NCI-H2081 (cell line): ENCODE measurements at regions not wholly inside any gene's neighbourhood (a gene's known extent, or its start where the extent isn't known, plus 50 kb on each side); places are given as distances from the start of the nearest gene placed in this dataset.

Experiments
- DNase-seq, 2 experiments: peaks; one replicate each; lab custom pipeline; 2025; lab: John Stamatoyannopoulos, UW

DNA sequence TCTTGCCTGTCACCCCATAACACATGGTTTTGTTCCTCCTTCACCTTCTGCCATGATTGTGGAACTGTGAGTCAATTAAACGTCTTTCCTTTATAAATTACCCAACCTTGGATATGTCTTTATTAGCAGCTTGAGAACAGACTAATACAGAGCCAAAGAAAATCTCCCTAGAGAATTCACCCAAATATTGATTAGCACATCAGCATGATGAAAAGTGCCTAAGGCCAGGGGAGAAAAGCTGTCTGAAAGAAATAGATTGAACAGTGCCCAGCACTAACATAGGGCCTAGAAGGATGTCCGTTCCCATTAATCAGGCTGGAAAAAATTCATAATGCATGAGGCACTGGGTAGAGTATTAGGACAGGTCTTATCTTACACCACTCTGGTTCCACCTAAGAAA is 111.9 kb upstream of the CALN1 start:
- DNase-seq, result no peak

DNA sequence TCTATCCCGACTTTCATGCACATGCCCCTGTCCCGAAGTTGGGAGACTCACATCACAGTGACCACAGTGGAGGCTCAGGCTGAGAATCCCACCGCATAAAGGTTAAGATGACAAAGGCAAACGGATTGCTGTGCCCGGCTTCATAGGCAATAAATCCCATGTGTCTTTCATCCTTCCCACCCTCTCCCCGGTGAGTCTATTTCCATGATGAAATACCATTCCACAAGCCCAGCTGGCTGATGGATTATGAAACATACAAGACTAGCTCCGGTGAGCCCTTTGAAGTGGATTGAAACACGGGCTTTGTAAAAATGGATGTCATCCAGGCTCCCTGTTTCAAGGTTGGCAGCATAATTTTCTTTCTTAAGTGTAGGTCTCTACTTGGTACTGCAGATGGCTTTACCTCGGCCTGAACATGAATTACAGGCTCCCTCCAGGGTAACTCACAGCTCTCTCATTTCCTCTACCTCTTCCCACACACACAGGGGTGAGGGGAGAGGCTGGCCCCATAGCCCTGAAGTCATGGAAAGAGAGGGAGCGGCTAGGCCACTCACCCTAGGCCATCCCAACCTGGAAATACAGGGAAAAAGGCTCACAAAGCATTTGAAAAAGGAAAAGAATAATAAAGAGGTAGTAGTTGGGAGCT is 92.0 kb upstream of the CALN1 start:
- DNase-seq, result no peak

DNA sequence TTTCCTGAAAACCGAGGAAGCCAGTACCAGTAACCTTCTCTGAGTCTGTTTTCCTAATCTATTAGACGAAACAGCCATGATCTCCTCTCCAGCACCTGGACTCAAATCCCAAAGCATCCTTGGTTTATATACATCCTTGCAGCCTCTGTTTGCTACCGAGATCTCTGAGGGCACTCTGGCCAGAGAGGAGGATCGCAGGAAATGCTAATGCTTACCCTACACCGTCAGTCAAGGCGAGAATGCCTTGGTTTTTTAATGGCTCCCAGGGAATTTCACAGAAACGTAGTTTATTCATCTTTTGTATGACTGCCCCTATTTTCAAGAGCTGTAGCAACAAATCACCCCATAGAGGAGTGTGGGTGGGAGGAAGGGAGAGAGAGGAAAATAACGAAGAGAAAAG is 91.5 kb upstream of the CALN1 start:
- no peak for DNase-seq

DNA sequence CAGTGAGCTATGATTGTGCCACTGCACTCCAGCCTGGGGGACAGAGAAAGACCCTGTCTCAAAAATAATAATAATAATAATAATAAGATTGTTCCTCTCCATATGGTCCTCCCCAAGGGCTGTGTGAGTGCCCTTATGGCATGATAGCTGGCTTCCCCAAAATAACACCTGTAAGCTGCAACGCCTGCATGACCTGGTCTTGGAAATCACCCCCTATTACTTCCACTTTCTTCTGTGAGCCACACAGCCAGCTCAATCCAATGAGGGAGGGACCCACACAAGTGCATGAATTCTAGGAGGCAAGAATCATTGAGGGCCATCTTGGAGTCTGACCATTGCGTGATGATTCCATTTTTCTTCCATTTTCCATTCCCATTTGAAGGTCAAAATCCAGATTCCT is 82.7 kb upstream of the CALN1 start:
- DNase-seq, result no peak

DNA sequence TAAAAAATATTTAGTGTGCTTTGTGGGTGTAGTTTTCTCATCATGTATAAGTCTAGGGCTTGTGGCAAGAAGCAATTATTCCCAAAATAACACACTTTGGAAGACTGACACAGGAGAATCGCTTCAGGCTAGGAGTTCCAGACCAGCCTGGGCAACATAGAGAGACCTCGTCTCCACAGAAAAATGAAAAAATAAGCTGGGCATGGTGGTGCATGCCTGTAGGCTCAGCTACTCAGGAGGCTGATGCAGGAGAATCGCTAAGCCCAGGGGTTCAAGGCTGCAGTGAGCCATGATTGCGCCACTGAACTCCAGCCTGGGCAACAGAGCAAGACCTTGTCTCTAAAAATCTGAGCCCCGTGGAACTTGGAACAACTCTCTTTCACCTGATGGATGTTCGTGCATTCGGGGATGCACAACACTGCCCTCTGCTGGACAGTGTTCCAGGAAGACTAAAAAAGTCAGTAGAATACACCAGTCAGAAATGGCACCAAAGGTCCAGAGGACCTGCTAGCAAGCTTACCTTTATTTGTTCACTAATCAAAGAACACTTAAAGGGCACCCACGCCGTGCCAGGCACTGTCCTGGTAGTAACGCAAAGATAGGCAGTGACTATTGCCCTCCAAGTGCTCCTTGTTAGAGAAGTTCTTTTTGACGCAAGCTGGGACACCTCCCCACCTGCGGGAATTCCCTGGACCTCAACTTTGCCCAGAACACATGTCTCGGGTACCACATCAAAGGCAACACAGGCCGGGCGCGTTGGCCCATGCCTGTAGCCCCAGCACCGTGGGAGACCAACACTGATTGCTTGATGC is 81.9 kb upstream of the CALN1 start:
- peak; percentile 22 to 29 for DNase-seq

DNA sequence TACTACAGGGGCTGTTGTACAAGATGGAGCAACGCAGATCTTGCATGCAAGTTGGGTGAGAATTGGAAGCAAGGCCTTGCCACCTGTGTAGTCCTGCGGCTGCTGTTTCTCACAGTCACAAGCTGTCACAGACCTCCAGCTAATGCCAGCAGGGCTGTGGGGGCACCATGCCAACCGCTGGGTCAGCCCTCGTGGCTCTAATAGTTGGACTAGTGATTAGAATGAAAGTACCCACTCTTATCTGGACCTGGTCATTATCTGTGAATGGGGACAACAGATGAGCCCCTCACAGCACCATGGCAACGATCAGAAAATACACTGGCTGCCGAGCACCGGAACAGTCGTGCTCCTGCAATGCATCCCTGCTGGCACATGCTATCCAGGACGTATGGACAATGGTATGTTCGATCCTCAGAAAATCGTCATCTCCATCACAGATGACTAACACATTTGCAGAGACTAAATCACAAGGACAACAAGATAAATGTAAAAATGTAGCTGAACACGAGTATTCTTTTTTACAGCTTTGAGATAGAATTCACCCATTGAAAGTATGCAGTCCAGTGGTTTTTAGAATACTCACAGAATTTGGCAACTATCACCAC is 80.4 kb upstream of the CALN1 start:
- DNase-seq, result no peak

DNA sequence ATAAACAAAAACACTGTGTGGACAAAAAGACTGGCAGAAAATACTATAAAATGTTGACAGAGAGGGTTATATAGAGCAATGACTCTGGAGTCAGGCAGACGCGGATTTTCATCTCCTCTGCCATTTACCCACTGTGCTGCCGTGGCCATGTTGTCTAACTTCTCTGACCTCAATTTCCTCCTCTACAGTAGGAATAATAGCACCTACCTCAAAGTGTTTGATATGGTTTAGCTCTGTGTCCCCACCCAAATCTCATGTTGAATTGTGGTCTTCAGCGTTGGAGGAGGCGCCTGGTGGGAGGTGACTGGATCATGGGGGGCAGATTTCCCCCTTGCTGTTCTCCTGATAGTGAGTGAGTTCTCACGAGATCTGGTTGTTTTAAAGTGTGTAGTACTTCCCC is 78.2 kb upstream of the CALN1 start:
- DNase-seq, result no peak

DNA sequence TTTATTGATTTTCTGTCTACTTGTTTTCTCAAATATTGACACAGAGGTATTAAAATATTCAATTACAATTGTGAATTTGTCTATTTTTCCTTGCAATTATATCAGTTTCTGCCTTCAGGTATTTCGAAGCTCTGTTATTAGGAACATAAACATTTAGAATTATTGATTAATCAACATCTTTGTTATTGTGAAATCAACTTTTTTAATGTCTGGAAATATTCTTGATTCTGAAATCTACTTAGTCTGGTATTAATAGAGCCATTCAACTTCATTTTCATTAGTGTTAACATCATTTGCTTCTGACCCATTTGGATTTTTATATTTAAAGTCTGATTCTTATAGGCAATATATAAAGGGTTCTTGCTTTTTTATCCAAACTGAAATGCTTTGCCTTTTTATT is 69.8 kb upstream of the CALN1 start:
- DNase-seq, result no peak

DNA sequence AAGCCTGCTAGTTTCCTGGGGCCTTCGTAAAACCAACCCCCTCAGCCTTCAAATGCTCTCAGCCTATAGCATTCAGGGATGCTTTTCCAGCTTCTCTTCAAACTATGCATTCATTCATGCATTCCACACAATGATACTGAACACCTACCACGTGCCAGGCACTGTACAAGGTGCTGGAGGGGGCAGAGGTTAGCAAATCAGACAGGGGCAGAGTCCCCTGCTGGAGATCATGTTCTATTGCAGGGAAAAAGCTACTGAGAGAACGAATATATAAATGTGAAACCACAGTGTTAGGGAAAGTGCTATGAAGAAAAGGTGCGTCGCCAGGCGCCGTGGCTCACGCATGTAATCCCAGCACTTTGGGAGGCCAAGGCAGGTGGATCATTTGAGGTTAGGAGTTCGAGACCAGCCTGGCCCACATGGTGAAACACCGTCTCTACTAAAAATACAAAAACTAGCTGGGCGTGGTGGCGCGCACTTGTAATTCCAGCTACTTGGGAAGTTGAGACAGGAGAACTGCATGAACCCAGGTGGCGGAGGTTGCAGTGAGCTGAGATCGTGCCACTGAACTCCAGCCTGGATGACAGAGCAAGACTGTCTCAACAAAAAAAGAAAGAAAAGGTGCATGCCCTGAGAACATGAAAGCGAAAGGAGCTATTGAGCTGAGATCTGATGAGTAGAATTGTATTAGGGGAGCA is 64.6 kb upstream of the CALN1 start:
- no peak for DNase-seq

DNA sequence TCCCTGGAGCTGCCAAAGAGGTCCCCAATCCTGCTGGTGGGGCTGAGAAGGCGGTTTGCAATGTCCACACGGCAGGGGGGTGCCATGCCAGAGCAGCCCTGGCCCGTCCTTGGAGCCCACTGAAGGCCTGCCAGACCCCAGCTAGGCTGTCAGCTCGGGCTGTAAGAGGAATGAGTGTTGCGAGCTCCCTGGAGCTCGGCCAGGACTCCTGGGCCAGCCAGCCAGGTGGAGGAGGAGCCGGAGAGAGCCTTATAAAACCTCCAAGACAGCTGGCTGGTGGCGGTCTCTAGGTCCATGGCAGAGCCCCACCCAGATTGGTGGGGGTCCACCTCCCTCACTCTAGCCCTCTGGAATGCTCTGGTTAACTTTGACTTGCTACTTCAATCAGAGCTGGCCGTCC is 55.1 kb upstream of the CALN1 start:
- DNase-seq, result no peak

DNA sequence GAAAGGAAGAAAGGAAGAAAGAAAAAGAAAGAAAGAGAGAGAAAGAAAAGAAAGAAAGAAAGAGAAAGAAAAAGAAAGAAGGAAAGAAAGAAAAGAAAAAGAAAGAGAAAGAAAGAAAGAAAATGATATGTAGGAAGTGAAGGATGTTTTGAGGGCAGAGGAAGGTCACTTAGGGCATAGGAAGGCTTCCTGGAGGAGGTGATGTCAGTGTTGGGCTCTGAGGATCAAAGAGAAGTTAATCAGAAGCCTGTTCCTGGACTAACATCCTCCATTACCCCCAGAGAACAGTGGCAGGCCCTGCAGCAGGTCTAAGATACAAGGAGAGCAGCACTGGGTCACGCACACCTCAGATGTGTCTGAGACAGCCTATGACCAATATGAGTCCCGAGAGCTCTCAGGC is 54.7 kb upstream of the CALN1 start:
- no peak for DNase-seq

DNA sequence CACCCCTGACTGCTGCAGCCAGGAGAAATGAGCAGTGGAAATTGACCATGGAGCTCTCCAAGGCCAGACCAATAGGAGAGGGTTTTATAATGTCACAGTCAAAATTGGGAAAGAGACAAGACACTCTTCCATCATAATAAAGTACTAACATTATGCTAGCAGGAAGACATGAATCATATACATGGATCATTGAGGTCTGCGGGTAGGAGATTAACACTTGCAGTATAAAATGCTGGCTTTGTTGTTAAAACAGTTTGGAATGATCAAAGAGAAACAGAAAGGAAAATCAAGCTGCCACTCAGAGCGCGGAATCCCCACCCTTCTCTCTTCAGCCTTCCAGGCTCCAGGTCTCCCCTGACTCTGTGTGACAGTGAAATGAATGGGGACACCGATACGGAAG is 53.4 kb upstream of the CALN1 start:
- DNase-seq, result no peak

DNA sequence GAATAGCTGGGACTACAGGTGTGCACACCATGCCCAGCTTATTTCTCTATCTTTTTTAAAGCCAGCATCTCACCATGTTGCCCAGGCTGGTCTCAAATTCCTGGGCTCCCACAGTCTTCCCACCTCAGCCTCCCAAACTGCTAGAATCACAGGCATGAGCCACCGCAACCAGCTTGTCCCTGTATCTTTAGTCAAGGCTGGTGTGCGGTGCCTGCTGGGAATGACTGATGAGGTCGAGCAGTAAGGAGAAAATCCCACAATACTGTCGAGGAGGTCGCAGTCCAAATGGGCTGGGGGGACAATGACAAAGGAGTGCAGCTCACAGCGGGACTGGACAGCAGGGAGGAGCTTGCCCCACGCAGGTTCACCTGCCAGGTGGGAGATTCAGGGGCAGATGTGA is 50.2 kb upstream of the CALN1 start:
- DNase-seq, result no peak
